ENCODE measurements at regions not wholly inside any gene's neighbourhood (a gene's known extent, or its start where the extent isn't known, plus 50 kb on each side); places are given as distances from the start of the nearest gene placed in this dataset.

GRCh38 chrX:146208821-146209220, 391.2 kb downstream of the SLITRK2 start:
- WGBS, 2 experiments (ENCODE audit: extremely low coverage in 1 of 2, insufficient coverage in 1 of 2, insufficient read length in 1 of 2, insufficient replicate concordance in 2 of 2, low coverage in 1 of 2, low lambda C conversion rate in 2 of 2, missing lambda C conversion rate in 1 of 2) = 98% methylated on average over 4 of the region's 4 CpGs; no CpG with 5 or more reads in 1 of the 2 experiments
- no peak overlapping the region for H4K91ac ChIP-seq (replicated peaks; ENCODE audit: insufficient read length, low read length)
- no peak overlapping the region for H3K9ac ChIP-seq (replicated peaks in 1 of 4; ENCODE audit: extremely low read depth in 1 of 4, low read depth in 3 of 4, low read length in 3 of 4)
- no peak overlapping the region for H2BK120ac ChIP-seq (replicated peaks; ENCODE audit: low read depth, low read length)
- no peak overlapping the region for H3K4me3 ChIP-seq (ENCODE audit: extremely low read depth in 1 of 4, insufficient read depth in 2 of 4, low read depth in 3 of 4, low read length in 4 of 4)
- no peaks in the 10 kb centered on the region for H3K27me3 ChIP-seq (replicated peaks in 1 of 4; ENCODE audit: control insufficient read depth in 3 of 4, extremely low read depth in 1 of 4, insufficient read depth in 3 of 4, low read length in 3 of 4)
- no peaks in the 10 kb centered on the region for H3K36me3 ChIP-seq (ENCODE audit: control insufficient read depth in 2 of 4, insufficient read depth in 4 of 4, low read length in 3 of 4)
- no peaks in the 10 kb centered on the region for H3K9me3 ChIP-seq (ENCODE audit: insufficient read depth in 2 of 2, low read depth in 1 of 2, low read length in 1 of 2)
- no peak overlapping the region for H3K27ac ChIP-seq (ENCODE audit: low read depth, low read length)
- H2BK5ac ChIP-seq (ENCODE audit: low read depth, low read length) = no peak overlapping the region
- no peak overlapping the region for H4K5ac ChIP-seq (ENCODE audit: insufficient read length, low read depth, low read length)
- H3K4me2 ChIP-seq (ENCODE audit: insufficient read depth in 1 of 2, low read depth in 2 of 2, low read length in 2 of 2) = no peak overlapping the region
- no peak overlapping the region for H2AK5ac ChIP-seq (ENCODE audit: low read depth, low read length)
- no peak overlapping the region for H3K23ac ChIP-seq (ENCODE audit: insufficient read length)
- H3K14ac ChIP-seq (ENCODE audit: insufficient read length) = no peak overlapping the region
- no peaks in the 10 kb centered on the region for H3K4me1 ChIP-seq (replicated peaks in 1 of 4; ENCODE audit: control insufficient read depth in 3 of 4, insufficient read depth in 4 of 4, low read length in 3 of 4)
- TF ChIP-seq RXRA (IDR thresholded peaks at IDR 0.05; ENCODE audit: insufficient read depth, low read depth, low read length) (no peak), E2F6 (IDR thresholded peaks at IDR 0.05) (no peak), MAX (IDR thresholded peaks at IDR 0.05) (no peak), RNF2 (IDR thresholded peaks at IDR 0.05; ENCODE audit: borderline replicate concordance, low read depth, low read length, missing control alignments, poor library complexity, severe bottlenecking) (no peak), PHF8 (conservative IDR thresholded peaks at IDR 0.05; ENCODE audit: low read depth, low read length) (no peak), NRF1 (IDR thresholded peaks at IDR 0.05; ENCODE audit: low read depth, low read length) (no peak), USF2 (IDR thresholded peaks at IDR 0.05; ENCODE audit: low read length) (no peak), ASH2L (IDR thresholded peaks at IDR 0.05; ENCODE audit: low read length) (no peak)
- H2BK15ac ChIP-seq (ENCODE audit: low read length) = no peak overlapping the region
- no peak for DNase-seq (ENCODE audit: low read depth in 1 of 2, low spot score in 2 of 2)
- H3K4ac ChIP-seq (replicated peaks; ENCODE audit: insufficient read length, low read depth, low read length) = no peak overlapping the region
- no peak overlapping the region for H2AFZ ChIP-seq (ENCODE audit: low read length)
- no peak overlapping the region for H4K8ac ChIP-seq (ENCODE audit: extremely low read depth, insufficient read depth, low read length)
- no peaks in the 10 kb centered on the region for H4K20me1 ChIP-seq (replicated peaks in 1 of 2; ENCODE audit: control insufficient read depth in 1 of 2, insufficient read depth in 2 of 2, low read length in 2 of 2)
- FAIRE-seq = no peak
- H2BK12ac ChIP-seq (ENCODE audit: low read depth, low read length) = no peak overlapping the region
- H3K23me2 ChIP-seq (ENCODE audit: low read depth, low read length) = no peaks in the 10 kb centered on the region
- no peaks in the 10 kb centered on the region for H3K79me1 ChIP-seq (ENCODE audit: low read depth, low read length)
- CTCF ChIA-PET (ENCODE audit: partially characterized antibody) = interaction anchor here (0.6 kb wide), 1 partner anchor 1409 kb away, joined by 3 read pairs; no protein-coding TSS in a partner anchor
- POLR2A ChIA-PET (ENCODE audit: partially characterized antibody) = no interaction called here
- no peak overlapping the region for H2BK20ac ChIP-seq (ENCODE audit: low read length)
- H3K79me2 ChIP-seq (ENCODE audit: control insufficient read depth in 1 of 2, insufficient read depth in 2 of 2, low read length in 2 of 2) = no peaks in the 10 kb centered on the region
- H3K56ac ChIP-seq (replicated peaks; ENCODE audit: insufficient read length, low read depth, low read length) = no peak overlapping the region
- H3K18ac ChIP-seq (ENCODE audit: extremely low read depth, low read length) = no peak overlapping the region
